B cell (primary cell): ENCODE measurements at regions not wholly inside any gene's neighbourhood (a gene's known extent, or its start where the extent isn't known, plus 50 kb on each side); places are given as distances from the start of the nearest gene placed in this dataset.

Experiments
- ATAC-seq: fragments of 200-7000 bp; cut with Tn5 transposase; one replicate; pipeline ENCODE4 v1.10.0; 2021; ENCODE audit warnings: low read depth, mild to moderate bottlenecking, moderate number of reproducible peaks, moderate library complexity
- CTCF ChIA-PET: fragments of 350-600 bp; sonication (Branson Sonifier 250); formaldehyde crosslinking; loops from one replicate; lab custom pipeline; 2021; ENCODE audit warnings: antibody characterized with exemption, inconsistent platforms; lab: Charles Lee
- POLR2A ChIA-PET: fragments of 350-600 bp; sonication (Branson Sonifier 250); formaldehyde crosslinking; loops from one replicate; lab custom pipeline; 2021; ENCODE audit warnings: antibody characterized with exemption; lab: Charles Lee
- DNase-seq: peaks from one replicate; pipeline ENCODE4 v3.0.0; 2013
- H2AFZ ChIP-seq: 2 replicates; pipeline ENCODE4 v1.6.1; 2012; ENCODE audit warnings: mild to moderate bottlenecking, low read depth, low read length; ENCODE audit not compliant: insufficient read depth, poor library complexity, severe bottlenecking
- H3K27ac ChIP-seq, 2 donors: 1 replicate in 1 of 2; 2 replicates in 1 of 2; pipeline ENCODE4 v1.5.1; 2012 to 2013; ENCODE audit warnings: low read length in 2 of 2, mild to moderate bottlenecking in 2 of 2, moderate library complexity in 1 of 2
- H3K27me3 ChIP-seq, 4 experiments: fragments of 200-600 bp in 1 of 4; sonication (generic) in 1 of 4; replicated peaks in 1 of 4; 1 replicate in 2 of 4; 2 replicates in 2 of 4; pipeline versions ENCODE4 v1.6.1 to v1.7.0; 2013 to 2016; ENCODE audit warnings: low read length in 3 of 4, mild to moderate bottlenecking in 2 of 4, mixed read lengths in 1 of 4, moderate library complexity in 1 of 4; ENCODE audit not compliant: insufficient read depth in 4 of 4, control insufficient read depth in 3 of 4; ENCODE audit errors: control extremely low read depth in 1 of 4
- H3K36me3 ChIP-seq, 2 experiments: replicated peaks in 1 of 2; 1 replicate in 1 of 2; 2 replicates in 1 of 2; pipeline versions ENCODE4 v1.6.1 to v1.7.1; 2013; ENCODE audit warnings: low read length in 1 of 2; ENCODE audit not compliant: insufficient read depth in 2 of 2, control insufficient read depth in 1 of 2; ENCODE audit errors: control extremely low read depth in 1 of 2, extremely low read depth in 1 of 2
- H3K4me1 ChIP-seq, 2 donors: fragments of 200-600 bp in 1 of 2; sonication (generic) in 1 of 2; 1 replicate in 1 of 2; 2 replicates in 1 of 2; pipeline versions ENCODE4 v1.5.1 to v1.6.1; 2013 to 2017; ENCODE audit warnings: low read length in 2 of 2; ENCODE audit not compliant: control insufficient read depth in 2 of 2, insufficient read depth in 2 of 2
- H3K4me2 ChIP-seq: replicated peaks from 2 replicates; pipeline ENCODE3; 2012; ENCODE audit warnings: mild to moderate bottlenecking, low read depth, low read length; ENCODE audit not compliant: poor library complexity, severe bottlenecking
- H3K4me3 ChIP-seq, 5 experiments: fragments of 200-600 bp in 1 of 5; sonication (generic) in 1 of 5; 1 replicate in 3 of 5; 2 replicates in 2 of 5; pipeline versions ENCODE4 v1.5.1 to v1.7.0; 2011 to 2016; ENCODE audit warnings: low read length in 4 of 5, mild to moderate bottlenecking in 4 of 5, low read depth in 2 of 5, control low read depth in 1 of 5, moderate library complexity in 1 of 5; ENCODE audit not compliant: insufficient read depth in 1 of 5; ENCODE audit errors: control extremely low read depth in 1 of 5, extremely low read depth in 1 of 5
- H3K79me2 ChIP-seq: fragments of 200-600 bp; sonication (generic); one replicate; pipeline ENCODE4 v1.6.0; 2016; ENCODE audit warnings: low read length; ENCODE audit not compliant: control insufficient read depth, insufficient read depth
- H3K9ac ChIP-seq: fragments of 200-600 bp; sonication (generic); 2 replicates; pipeline ENCODE4 v1.6.1; 2017; ENCODE audit warnings: mild to moderate bottlenecking, low read length, moderate library complexity
- H3K9me3 ChIP-seq, 3 donors: one replicate each; pipeline versions ENCODE4 v1.6.1 to v1.7.1; 2013; ENCODE audit warnings: low read length in 2 of 3; ENCODE audit not compliant: control insufficient read depth in 2 of 3, insufficient read depth in 1 of 3; ENCODE audit errors: control extremely low read depth in 1 of 3
- H4K20me1 ChIP-seq: 2 replicates; pipeline ENCODE4 v1.6.0; 2012; ENCODE audit warnings: mild to moderate bottlenecking, low read length; ENCODE audit not compliant: insufficient read depth, control insufficient read depth, poor library complexity, severe bottlenecking
- H3K27ac Mint-ChIP-seq: one replicate; pipeline ENCODE4 v1.8.0; 2021; ENCODE audit warnings: mixed read lengths
- H3K27me3 Mint-ChIP-seq: one replicate; pipeline ENCODE4 v1.8.0; 2021; ENCODE audit warnings: mixed read lengths
- H3K4me1 Mint-ChIP-seq: one replicate; pipeline ENCODE4 v1.8.0; 2021; ENCODE audit warnings: mixed read lengths
- H3K4me3 Mint-ChIP-seq: one replicate; pipeline ENCODE4 v1.8.0; 2021; ENCODE audit warnings: mixed read lengths
- H3K9me3 Mint-ChIP-seq: one replicate; pipeline ENCODE4 v1.8.0; 2022; ENCODE audit warnings: mixed read lengths; ENCODE audit not compliant: insufficient read depth
- EZH2 ChIP-seq: IDR thresholded peaks from 2 replicates; pipeline ENCODE4 v1.6.1; 2012; ENCODE audit warnings: borderline replicate concordance, low read depth, mild to moderate bottlenecking, moderate library complexity, low read length; ENCODE audit not compliant: insufficient read depth, poor library complexity, severe bottlenecking
- WGBS: methylation state at CpG from one replicate; pipeline ENCODE4 v1.1.5; 2013; ENCODE audit warnings: missing lambda C conversion rate; ENCODE audit not compliant: insufficient coverage; 5-methylcytosine and 5-hydroxymethylcytosine counted together
- intact Hi-C: fragments of 100-400 bp; cut with micrococcal nuclease; formaldehyde crosslinking; loops from one replicate; pipeline ENCODE4 v1.10.0; 2022
- TF ChIP-seq, protein P1 (sequence below): fragments of 200-600 bp; IDR thresholded peaks from one replicate; pipeline ENCODE4 v1.8.0; 2022; ENCODE audit warnings: antibody characterized with exemption, mild to moderate bottlenecking

DNA sequence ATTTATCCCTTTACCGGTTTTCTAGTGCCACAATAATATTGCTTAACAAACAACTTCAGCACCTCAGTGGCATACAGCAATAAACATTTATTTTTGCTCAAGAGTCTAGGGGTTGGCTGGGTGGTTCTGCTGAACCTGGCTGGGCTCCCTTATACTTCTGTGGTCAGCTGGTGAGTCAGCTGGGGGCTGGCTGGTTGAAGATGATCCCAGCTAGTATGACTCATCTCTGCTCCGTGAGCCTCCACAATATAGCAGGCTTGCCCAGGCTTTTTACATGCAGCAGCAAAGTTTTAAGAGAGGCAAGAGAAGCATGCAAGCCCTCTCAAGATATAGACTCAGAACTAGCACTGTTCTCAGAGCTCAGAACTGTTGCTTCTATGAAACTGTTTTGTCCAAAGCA is 523.5 kb upstream of the CLINT1 start:
- Mint-ChIP-seq H3K9me3 (peaks cover 17% of the 10 kb centered on the region), H3K27ac (no peak overlapping the region), H3K4me3 (no peak overlapping the region), H3K4me1 (no peaks in the 10 kb centered on the region), H3K27me3 (no peaks in the 10 kb centered on the region)
- TF ChIP-seq EZH2, result no peak
- TF ChIP-seq, protein P1, sequence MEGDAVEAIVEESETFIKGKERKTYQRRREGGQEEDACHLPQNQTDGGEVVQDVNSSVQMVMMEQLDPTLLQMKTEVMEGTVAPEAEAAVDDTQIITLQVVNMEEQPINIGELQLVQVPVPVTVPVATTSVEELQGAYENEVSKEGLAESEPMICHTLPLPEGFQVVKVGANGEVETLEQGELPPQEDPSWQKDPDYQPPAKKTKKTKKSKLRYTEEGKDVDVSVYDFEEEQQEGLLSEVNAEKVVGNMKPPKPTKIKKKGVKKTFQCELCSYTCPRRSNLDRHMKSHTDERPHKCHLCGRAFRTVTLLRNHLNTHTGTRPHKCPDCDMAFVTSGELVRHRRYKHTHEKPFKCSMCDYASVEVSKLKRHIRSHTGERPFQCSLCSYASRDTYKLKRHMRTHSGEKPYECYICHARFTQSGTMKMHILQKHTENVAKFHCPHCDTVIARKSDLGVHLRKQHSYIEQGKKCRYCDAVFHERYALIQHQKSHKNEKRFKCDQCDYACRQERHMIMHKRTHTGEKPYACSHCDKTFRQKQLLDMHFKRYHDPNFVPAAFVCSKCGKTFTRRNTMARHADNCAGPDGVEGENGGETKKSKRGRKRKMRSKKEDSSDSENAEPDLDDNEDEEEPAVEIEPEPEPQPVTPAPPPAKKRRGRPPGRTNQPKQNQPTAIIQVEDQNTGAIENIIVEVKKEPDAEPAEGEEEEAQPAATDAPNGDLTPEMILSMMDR, result no peak
- ChIA-PET CTCF (no interaction called here), POLR2A (no interaction called here)
- no peak overlapping the region for H3K4me2 ChIP-seq
- no peaks in the 10 kb centered on the region for H3K36me3 ChIP-seq
- no peaks in the 10 kb centered on the region for H3K4me1 ChIP-seq
- DNase-seq (no peak), ATAC-seq (peak; percentile 53)
- intact Hi-C loops, result no loop called here
- no peaks in the 10 kb centered on the region for H3K27me3 ChIP-seq
- H3K9me3 ChIP-seq, result peaks cover 0 to 13% (median 4%) of the 10 kb centered on the region in 3 donors
- 43% methylated on average over 1 of the region's 2 CpGs for WGBS
- no peak overlapping the region for H3K9ac ChIP-seq
- H2AFZ ChIP-seq, result no peak overlapping the region
- H4K20me1 ChIP-seq, result no peaks in the 10 kb centered on the region
- no peaks in the 10 kb centered on the region for H3K79me2 ChIP-seq
- H3K4me3 ChIP-seq, result no peak overlapping the region
- no peak overlapping the region for H3K27ac ChIP-seq

DNA sequence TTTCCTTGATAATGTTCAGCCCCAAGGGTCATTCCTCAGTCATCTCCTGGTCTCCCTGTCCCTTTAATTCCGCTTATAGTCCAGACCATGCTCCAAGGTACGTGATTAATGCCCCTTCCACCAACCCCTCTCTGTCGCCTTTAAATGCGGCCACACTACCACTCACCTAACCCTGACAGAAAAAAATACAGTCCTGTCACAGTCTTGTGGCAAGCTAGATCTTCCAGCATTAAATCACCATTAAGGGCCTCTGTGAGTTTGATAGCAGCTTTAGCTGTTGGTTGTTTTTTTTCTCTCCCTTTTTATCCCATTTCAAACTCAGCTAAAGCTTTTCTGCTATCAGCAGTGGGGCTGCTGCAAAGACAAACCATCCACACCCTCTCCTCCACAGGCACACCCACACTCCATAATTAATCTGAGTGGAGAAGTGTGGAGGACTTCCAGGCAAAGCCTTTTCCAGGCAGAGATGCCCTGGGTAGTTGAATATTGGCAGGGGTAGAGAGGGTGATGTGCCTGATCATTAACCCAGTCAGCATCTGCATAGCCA is 522.7 kb upstream of the CLINT1 start:
- Histone ChIP-seq H3K79me2 (no peaks in the 10 kb centered on the region), H3K36me3 (no peaks in the 10 kb centered on the region), H3K4me3 (no peak overlapping the region), H3K4me1 (no peaks in the 10 kb centered on the region), H3K9ac (no peak overlapping the region), H3K9me3 (peaks cover 0 to 13% (median 4%) of the 10 kb centered on the region in 3 donors), H2AFZ (no peak overlapping the region), H3K4me2 (no peak overlapping the region), H3K27me3 (no peaks in the 10 kb centered on the region), H4K20me1 (no peaks in the 10 kb centered on the region), H3K27ac (no peak overlapping the region)
- CTCF ChIA-PET, result no interaction called here
- no peak for TF ChIP-seq EZH2
- TF ChIP-seq, protein P1, result no peak
- WGBS, result 100% methylated on average over 3 of the region's 4 CpGs
- POLR2A ChIA-PET, result no interaction called here
- ATAC-seq (no peak), DNase-seq (no peak)
- intact Hi-C loops, result no loop called here
- Mint-ChIP-seq H3K4me1 (peaks cover 2% of the 10 kb centered on the region), H3K27ac (no peak overlapping the region), H3K9me3 (peaks cover 17% of the 10 kb centered on the region), H3K4me3 (no peak overlapping the region), H3K27me3 (no peaks in the 10 kb centered on the region)
